Tibial nerve (tissue), 3 donors: ENCODE measurements at regions not wholly inside any gene's neighbourhood (a gene's known extent, or its start where the extent isn't known, plus 50 kb on each side); places are given as distances from the start of the nearest gene placed in this dataset.

Experiments
- POLR2A ChIP-seq, 2 donors: fragments of 450-650 bp; IDR thresholded peaks; one replicate each; pipeline ENCODE4 v1.6.1; 2017; ENCODE audit warnings: antibody characterized with exemption in 2 of 2, mild to moderate bottlenecking in 2 of 2, moderate library complexity in 2 of 2
- TF ChIP-seq, protein P1 (sequence below), 5 experiments: fragments of 200-600 bp in 3 of 5; fragments of 450-650 bp in 2 of 5; sonication (generic) in 3 of 5; IDR thresholded peaks; one replicate each; pipeline ENCODE4 v1.5.1; 2016 to 2019; ENCODE audit warnings: antibody characterized with exemption in 5 of 5, mild to moderate bottlenecking in 3 of 5, moderate library complexity in 2 of 5

DNA sequence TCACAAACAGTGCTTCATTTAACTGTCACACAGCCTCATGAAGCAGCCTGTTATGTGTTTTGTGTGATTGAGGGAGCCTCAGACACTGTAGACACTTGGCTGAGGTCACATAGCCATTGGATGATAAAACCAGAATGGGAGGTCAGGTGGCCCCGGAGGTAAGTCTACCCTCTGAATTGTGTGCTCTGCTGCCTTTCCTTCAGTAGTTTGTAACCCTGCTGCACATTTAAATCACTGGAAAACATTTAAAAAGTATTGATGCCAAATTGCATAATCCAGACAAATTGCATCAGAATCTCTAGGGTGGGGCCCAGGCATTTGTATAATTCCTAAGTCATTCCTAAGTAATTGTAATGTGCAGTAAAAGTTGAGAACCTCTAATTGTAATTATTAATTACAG is 85.2 kb upstream of the ECI2 start:
- TF ChIP-seq, protein P1, sequence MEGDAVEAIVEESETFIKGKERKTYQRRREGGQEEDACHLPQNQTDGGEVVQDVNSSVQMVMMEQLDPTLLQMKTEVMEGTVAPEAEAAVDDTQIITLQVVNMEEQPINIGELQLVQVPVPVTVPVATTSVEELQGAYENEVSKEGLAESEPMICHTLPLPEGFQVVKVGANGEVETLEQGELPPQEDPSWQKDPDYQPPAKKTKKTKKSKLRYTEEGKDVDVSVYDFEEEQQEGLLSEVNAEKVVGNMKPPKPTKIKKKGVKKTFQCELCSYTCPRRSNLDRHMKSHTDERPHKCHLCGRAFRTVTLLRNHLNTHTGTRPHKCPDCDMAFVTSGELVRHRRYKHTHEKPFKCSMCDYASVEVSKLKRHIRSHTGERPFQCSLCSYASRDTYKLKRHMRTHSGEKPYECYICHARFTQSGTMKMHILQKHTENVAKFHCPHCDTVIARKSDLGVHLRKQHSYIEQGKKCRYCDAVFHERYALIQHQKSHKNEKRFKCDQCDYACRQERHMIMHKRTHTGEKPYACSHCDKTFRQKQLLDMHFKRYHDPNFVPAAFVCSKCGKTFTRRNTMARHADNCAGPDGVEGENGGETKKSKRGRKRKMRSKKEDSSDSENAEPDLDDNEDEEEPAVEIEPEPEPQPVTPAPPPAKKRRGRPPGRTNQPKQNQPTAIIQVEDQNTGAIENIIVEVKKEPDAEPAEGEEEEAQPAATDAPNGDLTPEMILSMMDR (IDR thresholded peaks at IDR 0.05), result no peak
- no peak for TF ChIP-seq POLR2A (IDR thresholded peaks at IDR 0.05)
